ENCODE measurements at regions not wholly inside any gene's neighbourhood (a gene's known extent, or its start where the extent isn't known, plus 50 kb on each side); places are given as distances from the start of the nearest gene placed in this dataset.

GRCh38 chr5:56467176-56467717, 234.1 kb upstream of the ANKRD55 start:
- no peak for TF ChIP-seq POLR2A (IDR thresholded peaks at IDR 0.05)
- TF ChIP-seq POLR2AphosphoS5 (IDR thresholded peaks at IDR 0.05): no peak
- TF ChIP-seq CTCF (IDR thresholded peaks at IDR 0.05): no peak

Measured in prostate gland (tissue), 2 donors.